Activated naive CD4-positive, alpha-beta T cell treated with anti-CD3 and anti-CD28 coated beads, Interleukin-2, amount 50 U/mL, for 72 hours (primary cell): ENCODE measurements at regions not wholly inside any gene's neighbourhood (a gene's known extent, or its start where the extent isn't known, plus 50 kb on each side); places are given as distances from the start of the nearest gene placed in this dataset.

ENCODE experiments used
- ATAC-seq, 2 donors: fragments of 150-1000 bp; cut with Tn5 transposase; 2 replicates each; pipeline ENCODE4 v1.10.0; 2021; ENCODE audit warnings: mild to moderate bottlenecking in 2 of 2, moderate library complexity in 2 of 2
- DNase-seq, 2 donors: peaks; one replicate each; pipeline ENCODE4 v3.0.0; 2021 to 2022; ENCODE audit warnings: low spot score in 2 of 2
- H3K27ac Mint-ChIP-seq, 2 donors: one replicate each; pipeline ENCODE4 v1.8.0; 2022; ENCODE audit warnings: mild to moderate bottlenecking in 2 of 2, mixed read lengths in 2 of 2
- H3K36me3 Mint-ChIP-seq, 2 donors: one replicate each; pipeline ENCODE4 v1.8.0; 2022; ENCODE audit warnings: mixed read lengths in 2 of 2
- H3K9me3 Mint-ChIP-seq, 2 donors: one replicate each; pipeline ENCODE4 v1.8.0; 2022; ENCODE audit warnings: mixed read lengths in 2 of 2

DNA sequence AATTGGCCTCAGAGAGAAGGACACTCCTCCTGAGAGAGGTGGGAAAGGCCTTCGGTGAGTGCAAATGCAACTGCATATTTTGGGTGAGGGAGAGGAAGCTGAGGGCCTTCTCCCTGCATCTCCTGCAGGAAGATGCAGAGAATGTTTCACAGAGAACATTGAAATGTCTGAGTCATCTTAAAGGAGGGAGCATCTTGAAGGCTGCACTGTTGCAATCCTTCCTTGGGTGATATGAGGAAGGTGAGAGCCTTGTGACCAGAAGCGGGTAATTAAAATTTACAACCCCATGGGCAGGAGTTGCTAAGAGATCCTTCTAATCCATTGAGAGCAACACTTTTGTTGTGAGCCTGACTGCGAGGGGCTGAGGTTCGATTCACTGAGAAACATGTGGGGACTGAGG is 375.7 kb upstream of the MARCKS start:
- Mint-ChIP-seq H3K27ac (no peak overlapping the region), H3K36me3 (no peaks in the 10 kb centered on the region), H3K9me3 (peaks cover 0 to under 1% of the 10 kb centered on the region in 2 donors)
- no peak for DNase-seq
- ATAC-seq: no peak

DNA sequence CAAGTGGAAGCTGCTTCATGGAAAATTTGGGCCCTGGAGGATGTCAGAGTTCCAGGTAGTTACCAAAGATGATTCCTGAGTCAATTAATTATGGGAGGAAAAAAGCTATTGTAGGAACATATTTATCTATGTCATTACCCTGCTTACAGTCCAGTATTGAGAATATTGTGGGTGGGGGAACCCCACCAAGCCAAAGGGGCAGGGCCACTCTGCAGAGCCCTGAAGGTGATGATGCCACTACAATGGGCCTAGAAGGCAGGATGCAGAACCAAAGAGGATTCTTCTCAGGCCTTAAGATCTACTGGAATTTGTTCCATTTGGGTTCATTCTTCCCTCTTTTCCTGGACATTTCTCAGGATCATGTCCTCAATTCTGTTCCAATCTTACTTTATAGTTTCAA is 375.2 kb upstream of the MARCKS start:
- DNase-seq (no peak), ATAC-seq (no peak)
- Mint-ChIP-seq H3K27ac (no peak overlapping the region), H3K36me3 (no peaks in the 10 kb centered on the region), H3K9me3 (no peaks in the 10 kb centered on the region)

DNA sequence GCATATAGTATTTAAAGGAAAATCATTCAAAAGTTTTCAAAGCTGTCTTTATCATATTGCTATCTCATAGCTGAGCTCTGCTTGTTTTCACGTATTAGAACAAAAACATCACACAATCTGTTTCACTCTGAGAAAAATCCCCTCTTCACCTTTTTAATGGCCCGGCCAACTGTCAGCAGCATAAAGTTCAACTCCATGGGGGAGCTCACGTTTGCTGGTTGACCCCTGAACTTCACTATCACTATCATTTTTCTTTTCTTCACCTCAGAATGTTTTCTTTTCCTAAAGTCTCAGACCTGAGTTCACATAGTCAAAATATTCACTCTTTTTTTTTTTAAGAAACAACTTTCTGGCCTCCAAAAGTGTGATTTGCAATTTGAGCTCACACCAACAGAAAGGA is 374.4 kb upstream of the MARCKS start:
- no peak for DNase-seq
- no peaks in the 10 kb centered on the region for H3K9me3 Mint-ChIP-seq
- H3K36me3 Mint-ChIP-seq: no peaks in the 10 kb centered on the region
- no peak for ATAC-seq
- H3K27ac Mint-ChIP-seq: no peak overlapping the region

- Mint-ChIP-seq H3K9me3 (no peaks in the 10 kb centered on the region), H3K36me3 (no peaks in the 10 kb centered on the region), H3K27ac (no peak overlapping the region)
- no peak for DNase-seq
- no peak for ATAC-seq
Measured at GRCh38 chr6:113486199-113486598, 370.9 kb upstream of the MARCKS start.

DNA sequence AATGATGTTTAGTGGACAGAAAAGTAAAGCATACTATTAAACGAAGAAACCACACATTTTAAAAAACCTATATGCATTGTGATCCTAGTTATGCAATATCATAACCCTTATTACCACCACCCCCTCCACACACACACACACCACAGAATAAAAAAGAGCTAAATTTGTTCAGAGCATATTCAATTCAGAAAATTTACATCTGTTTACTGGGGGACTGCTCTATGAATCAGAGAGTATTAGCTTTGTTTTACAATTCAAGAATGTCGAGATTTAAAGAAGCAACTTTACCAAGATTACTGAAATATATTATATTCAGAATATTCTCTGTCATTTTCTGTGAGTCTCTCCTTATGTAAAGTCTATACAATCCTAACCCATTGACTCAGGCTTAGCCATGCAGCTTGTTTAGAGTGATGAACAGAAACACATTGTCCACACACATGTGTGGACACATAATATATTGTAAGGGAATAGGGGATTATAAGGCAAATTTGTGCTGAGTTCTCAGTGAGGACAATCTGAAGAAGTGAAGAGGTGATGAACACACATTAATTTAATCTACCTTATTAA is 369.6 kb upstream of the MARCKS start:
- Mint-ChIP-seq H3K9me3 (no peaks in the 10 kb centered on the region), H3K36me3 (no peaks in the 10 kb centered on the region), H3K27ac (no peak overlapping the region)
- ATAC-seq (no peak), DNase-seq (no peak)

DNA sequence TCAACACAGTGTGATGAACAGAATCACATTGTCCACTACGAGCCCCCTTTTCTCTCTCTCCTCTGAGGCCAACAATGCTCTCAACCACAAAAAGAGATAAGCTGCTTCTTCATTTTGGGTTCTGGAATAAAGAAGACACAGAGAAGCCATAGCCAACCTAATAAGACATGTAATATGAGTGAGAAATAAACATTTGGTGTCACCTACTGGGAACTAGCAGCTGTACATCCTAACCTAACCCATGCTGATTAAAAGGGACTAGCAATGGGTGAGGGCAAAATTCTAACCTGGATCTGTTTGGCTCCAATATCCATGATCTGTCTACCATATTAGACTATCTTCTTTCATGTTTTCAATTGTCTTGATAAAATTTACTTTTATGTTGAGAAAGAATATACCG is 369.1 kb upstream of the MARCKS start:
- Mint-ChIP-seq H3K27ac (no peak overlapping the region), H3K36me3 (no peaks in the 10 kb centered on the region), H3K9me3 (no peaks in the 10 kb centered on the region)
- DNase-seq (no peak), ATAC-seq (no peak)

- DNase-seq: no peak
- no peak for ATAC-seq
- H3K9me3 Mint-ChIP-seq: no peaks in the 10 kb centered on the region
- H3K27ac Mint-ChIP-seq: no peak overlapping the region
- no peaks in the 10 kb centered on the region for H3K36me3 Mint-ChIP-seq
Measured at GRCh38 chr6:113488812-113489685, 368.1 kb upstream of the MARCKS start.

GRCh38 chr6:113489952-113490746 is 367.0 kb upstream of the MARCKS start:
- no peaks in the 10 kb centered on the region for H3K36me3 Mint-ChIP-seq
- H3K9me3 Mint-ChIP-seq: no peaks in the 10 kb centered on the region
- DNase-seq (no peak), ATAC-seq (no peak)
- H3K27ac Mint-ChIP-seq: no peak overlapping the region

- ATAC-seq (no peak), DNase-seq (no peak)
- Mint-ChIP-seq H3K36me3 (no peaks in the 10 kb centered on the region), H3K9me3 (no peaks in the 10 kb centered on the region), H3K27ac (no peak overlapping the region)
Measured at GRCh38 chr6:113491376-113491775, 365.8 kb upstream of the MARCKS start.

DNA sequence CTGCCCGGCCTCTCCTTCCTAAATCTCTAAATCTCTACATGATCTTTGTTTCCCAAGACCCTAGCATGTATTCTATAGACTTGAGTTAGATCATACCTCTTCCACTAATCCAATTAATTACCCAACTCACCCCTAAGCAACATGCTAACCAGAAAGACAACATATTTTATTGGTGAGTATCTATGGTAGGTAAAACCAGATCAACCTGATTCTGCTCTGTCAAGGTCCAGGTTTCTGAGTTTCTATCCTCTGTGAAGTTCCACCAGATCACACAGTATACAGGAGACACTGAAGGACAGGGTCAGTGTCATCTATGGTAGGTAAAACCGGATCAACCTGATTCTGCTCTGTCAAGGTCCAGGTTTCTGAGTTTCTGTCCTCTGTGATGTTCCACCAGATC is 363.2 kb upstream of the MARCKS start:
- no peak overlapping the region for H3K27ac Mint-ChIP-seq
- no peaks in the 10 kb centered on the region for H3K9me3 Mint-ChIP-seq
- no peak for DNase-seq

GRCh38 chr6:113495521-113495920 is 361.6 kb upstream of the MARCKS start:
- ATAC-seq (no peak), DNase-seq (no peak)
- no peak overlapping the region for H3K27ac Mint-ChIP-seq
- H3K9me3 Mint-ChIP-seq: peaks cover 6 to 8% of the 10 kb centered on the region in 2 donors
- H3K36me3 Mint-ChIP-seq: no peaks in the 10 kb centered on the region

More for the DNA sequence above, 363.2 kb upstream of the MARCKS start:
- ATAC-seq: no peak
- no peaks in the 10 kb centered on the region for H3K36me3 Mint-ChIP-seq

GRCh38 chr6:113496166-113496565 is 361.0 kb upstream of the MARCKS start:
- DNase-seq (no peak), ATAC-seq (no peak)
- Mint-ChIP-seq H3K36me3 (no peaks in the 10 kb centered on the region), H3K27ac (no peak overlapping the region), H3K9me3 (peaks cover 6 to 8% of the 10 kb centered on the region in 2 donors)

DNA sequence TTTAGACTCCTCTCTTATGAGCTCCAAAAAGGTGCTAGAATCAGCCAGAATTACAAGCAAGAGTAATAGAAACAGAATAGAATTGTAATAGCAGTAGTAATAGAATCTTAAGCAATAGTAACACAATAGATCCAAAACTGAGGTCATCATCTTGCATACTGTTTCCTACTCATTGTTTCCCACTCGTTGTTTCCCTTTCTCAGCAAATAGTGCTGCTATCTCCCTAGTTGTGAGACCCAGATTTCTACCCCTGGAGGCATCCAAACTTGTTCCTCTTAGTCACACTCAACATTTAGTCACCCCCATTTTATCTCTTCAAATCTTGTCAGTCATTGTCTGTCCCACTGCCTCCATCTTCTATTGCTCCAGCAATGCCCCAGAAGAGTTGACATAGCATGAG is 356.9 kb upstream of the MARCKS start:
- H3K27ac Mint-ChIP-seq: no peak overlapping the region
- no peak for DNase-seq
- no peak for ATAC-seq
- peaks cover 6 to 8% of the 10 kb centered on the region in 2 donors for H3K9me3 Mint-ChIP-seq
- no peaks in the 10 kb centered on the region for H3K36me3 Mint-ChIP-seq

DNA sequence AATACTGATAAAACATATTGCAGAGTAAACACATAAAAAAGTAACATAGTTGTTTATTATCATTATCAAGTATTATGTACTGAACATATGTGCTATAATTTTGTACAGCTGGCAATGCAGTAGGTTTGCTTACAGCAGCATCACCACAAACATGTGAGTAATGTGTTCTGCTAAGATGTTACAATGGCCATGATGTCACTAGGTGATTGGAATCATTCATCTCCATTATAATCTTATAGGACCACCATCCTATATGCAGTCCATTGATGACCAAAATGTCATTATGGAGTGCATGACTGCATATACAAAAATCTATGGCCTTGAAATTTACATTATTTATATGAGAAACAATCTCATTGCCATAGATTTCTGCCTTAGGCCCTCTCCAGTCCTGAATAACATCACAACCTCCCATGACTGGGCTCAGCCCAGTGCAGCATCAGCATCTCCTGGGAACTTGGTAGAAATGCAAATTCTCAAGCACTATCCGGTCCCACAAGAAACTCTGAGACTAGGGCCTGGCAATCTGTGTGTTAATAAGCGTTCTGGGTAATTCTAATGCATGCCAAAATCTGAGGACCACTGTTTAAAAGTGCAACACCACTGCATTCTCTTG is 352.0 kb upstream of the MARCKS start:
- Mint-ChIP-seq H3K27ac (no peak overlapping the region), H3K9me3 (peaks cover 3 to 7% of the 10 kb centered on the region in 2 donors), H3K36me3 (no peaks in the 10 kb centered on the region)
- DNase-seq: no peak
- no peak for ATAC-seq

DNA sequence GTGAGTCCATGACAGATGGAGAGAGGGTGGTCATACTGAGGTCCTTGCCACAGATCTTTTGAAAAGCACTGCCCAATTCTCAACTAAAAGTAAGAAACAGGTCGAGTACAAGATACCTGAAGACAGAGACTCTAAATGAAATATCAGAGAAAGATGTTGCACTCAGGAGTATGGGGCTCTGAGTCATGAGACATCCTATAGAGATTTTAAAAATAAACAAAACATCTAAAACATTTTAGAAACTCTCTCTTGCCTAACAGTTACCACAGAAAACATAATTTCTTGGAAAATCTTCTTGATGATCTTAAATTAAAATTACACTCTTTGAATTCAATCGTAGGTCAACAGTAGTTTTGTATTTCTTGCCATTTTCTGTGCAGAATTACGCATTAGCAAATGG is 348.9 kb upstream of the MARCKS start:
- no peak for ATAC-seq
- Mint-ChIP-seq H3K36me3 (no peaks in the 10 kb centered on the region), H3K27ac (no peak overlapping the region), H3K9me3 (peaks cover 0 to 7% of the 10 kb centered on the region in 2 donors)
- DNase-seq: no peak

DNA sequence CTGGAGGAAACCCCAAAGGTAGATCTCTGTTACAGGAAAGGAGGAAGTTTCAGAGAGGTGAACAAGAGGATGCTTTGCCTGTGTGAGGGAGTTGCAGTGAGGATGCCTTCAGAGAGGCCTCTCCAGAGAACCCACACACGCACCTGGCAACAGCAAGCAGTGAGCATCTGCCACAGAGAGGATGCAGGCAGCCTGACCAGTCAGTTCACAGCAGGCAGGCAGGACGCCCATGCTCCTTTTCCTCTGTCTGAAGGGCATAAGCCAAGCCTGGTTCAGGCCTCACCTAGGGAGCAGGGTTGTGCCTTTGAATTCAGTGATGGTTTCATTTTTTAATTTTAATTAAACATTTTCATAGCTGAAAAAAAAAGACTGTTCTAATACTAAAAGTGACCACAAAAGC is 346.0 kb upstream of the MARCKS start:
- ATAC-seq (no peak), DNase-seq (no peak)
- H3K27ac Mint-ChIP-seq: no peak overlapping the region
- no peaks in the 10 kb centered on the region for H3K36me3 Mint-ChIP-seq
- H3K9me3 Mint-ChIP-seq: peaks cover 0 to 5% of the 10 kb centered on the region in 2 donors

GRCh38 chr6:113512576-113512975 is 344.6 kb upstream of the MARCKS start:
- DNase-seq: no peak
- Mint-ChIP-seq H3K9me3 (peaks cover 0 to 4% of the 10 kb centered on the region in 2 donors), H3K27ac (no peak overlapping the region), H3K36me3 (no peaks in the 10 kb centered on the region)
- no peak for ATAC-seq
